Upper lobe of left lung (tissue), 6 donors: ENCODE measurements at regions not wholly inside any gene's neighbourhood (a gene's known extent, or its start where the extent isn't known, plus 50 kb on each side); places are given as distances from the start of the nearest gene placed in this dataset.

ENCODE experiments used
- ATAC-seq, 2 donors: fragments of 200-7000 bp; cut with Tn5 transposase; one replicate each; pipeline ENCODE4 v1.9.1; 2022; ENCODE audit warnings: mild to moderate bottlenecking in 2 of 2, moderate library complexity in 2 of 2; ENCODE audit not compliant: low FRiP score in 2 of 2
- DNase-seq, 2 donors: peaks; one replicate each; pipeline ENCODE4 v3.0.0-alpha.2; 2019 to 2020
- H3K27ac ChIP-seq, 4 donors: fragments of 200-600 bp; sonication (generic); one replicate each; pipeline ENCODE4 v1.5.1; 2016 to 2019
- H3K27me3 ChIP-seq, 4 donors: fragments of 200-600 bp; sonication (generic); one replicate each; pipeline ENCODE4 v1.5.1; 2017 to 2019
- H3K36me3 ChIP-seq, 4 donors: fragments of 200-600 bp; sonication (generic); one replicate each; pipeline ENCODE4 v1.5.1; 2016 to 2019
- H3K4me1 ChIP-seq, 4 donors: fragments of 200-600 bp; sonication (generic); one replicate each; pipeline ENCODE4 v1.5.1; 2018 to 2019
- H3K4me3 ChIP-seq, 4 donors: fragments of 200-600 bp; sonication (generic); one replicate each; pipeline ENCODE4 v1.5.1; 2017 to 2019; ENCODE audit warnings: mild to moderate bottlenecking in 2 of 4, moderate library complexity in 1 of 4
- H3K9me3 ChIP-seq, 4 donors: fragments of 200-600 bp; sonication (generic); one replicate each; pipeline ENCODE4 v1.5.1; 2018 to 2019
- EP300 ChIP-seq, 4 donors: sonication (generic); formaldehyde crosslinking; IDR thresholded peaks; one replicate each; pipeline ENCODE4 v1.5.1; 2017; ENCODE audit warnings: antibody characterized with exemption in 4 of 4, control low read depth in 2 of 4
- POLR2A ChIP-seq, 4 donors: fragments of 450-650 bp; IDR thresholded peaks; one replicate each; pipeline ENCODE4 v1.5.1; 2016 to 2017; ENCODE audit warnings: antibody characterized with exemption in 4 of 4, mild to moderate bottlenecking in 2 of 4
- POLR2AphosphoS5 ChIP-seq, 2 donors: sonication (generic); formaldehyde crosslinking; IDR thresholded peaks; one replicate each; pipeline ENCODE4 v1.5.1; 2017; ENCODE audit warnings: antibody characterized with exemption in 2 of 2
- WGBS, 2 donors: methylation state at CpG; one replicate each; pipeline ENCODE4 v1.1.5; 2017 to 2018; 5-methylcytosine and 5-hydroxymethylcytosine counted together
- TF ChIP-seq, protein P1 (sequence below), 6 experiments: fragments of 450-650 bp in 4 of 6; fragments of 200-600 bp in 2 of 6; sonication (generic) in 2 of 6; IDR thresholded peaks; one replicate each; pipeline ENCODE4 v1.5.1; 2016 to 2019; ENCODE audit warnings: antibody characterized with exemption in 6 of 6
- donor health status: DM: no; HTN: no; CAD: no; lungs with moderate emphysema.
- donor health status: DM: no; HTN: yes; CAD: no; lungs with severe emphysema.

DNA sequence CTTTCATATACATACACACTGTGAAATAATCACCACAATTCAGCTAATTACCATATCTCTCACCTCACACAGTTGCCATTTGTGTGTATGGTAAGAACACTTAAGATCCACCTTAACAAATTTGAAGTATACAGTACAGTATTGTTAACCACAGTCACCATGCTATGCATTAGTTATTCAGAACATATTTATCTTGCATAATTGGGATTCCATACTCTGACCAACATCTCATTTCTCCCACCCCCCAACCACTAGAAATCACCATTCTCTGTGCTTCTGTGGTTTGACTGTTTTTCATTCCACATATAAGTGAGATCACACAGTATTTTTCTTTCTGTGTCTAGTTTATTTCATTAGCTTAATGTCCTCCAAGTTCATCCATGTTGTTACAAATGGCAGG, 247.7 kb upstream of the CTNNB1 start:
- ATAC-seq: no peak
- H3K36me3 ChIP-seq: no peaks in the 10 kb centered on the region

DNA sequence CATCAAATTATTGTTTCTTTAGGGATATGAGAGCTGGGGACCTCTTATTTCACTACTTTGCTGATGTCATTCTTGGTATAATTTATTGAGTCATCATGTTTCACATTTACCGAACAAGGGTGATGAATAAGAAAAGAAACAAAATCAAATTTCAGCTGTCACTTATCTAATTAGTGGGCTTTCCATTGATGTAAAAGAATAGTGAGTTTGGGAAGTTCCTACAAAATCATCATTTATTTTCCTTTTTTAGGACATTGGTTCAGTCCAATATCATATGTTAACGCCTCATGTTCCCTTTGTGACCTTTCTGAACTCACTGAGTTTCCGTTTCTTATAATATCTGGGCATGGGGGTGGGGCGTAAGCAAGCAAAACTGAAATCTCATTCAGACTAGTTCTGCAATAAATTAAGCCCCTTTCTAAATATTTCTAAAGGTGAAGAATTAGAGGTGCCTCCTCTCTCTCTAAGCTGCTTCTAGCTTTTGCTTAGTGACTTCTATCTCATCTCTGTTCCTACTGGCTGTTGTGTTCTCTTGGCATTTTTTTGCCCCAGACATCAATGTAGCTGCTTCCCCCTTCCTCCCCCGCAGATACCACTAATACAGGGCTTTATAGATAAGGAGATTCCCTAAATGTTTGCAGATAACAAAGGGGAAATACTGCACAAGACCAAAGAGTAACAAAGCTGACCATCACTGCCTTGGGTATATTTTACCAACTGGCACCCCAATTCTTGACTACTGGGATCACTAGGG, 238.0 kb upstream of the CTNNB1 start:
- Histone ChIP-seq H3K4me3 (no peak overlapping the region), H3K27me3 (no peaks in the 10 kb centered on the region), H3K36me3 (no peaks in the 10 kb centered on the region), H3K9me3 (peaks cover 0 to 3% (median 0%) of the 10 kb centered on the region in 4 donors), H3K4me1 (no peaks in the 10 kb centered on the region), H3K27ac (no peak overlapping the region)
- DNase-seq (no peak), ATAC-seq (no peak)
- no peak for TF ChIP-seq POLR2AphosphoS5 (IDR thresholded peaks at IDR 0.05)
- no peak for TF ChIP-seq POLR2A (IDR thresholded peaks at IDR 0.05)
- TF ChIP-seq, protein P1, sequence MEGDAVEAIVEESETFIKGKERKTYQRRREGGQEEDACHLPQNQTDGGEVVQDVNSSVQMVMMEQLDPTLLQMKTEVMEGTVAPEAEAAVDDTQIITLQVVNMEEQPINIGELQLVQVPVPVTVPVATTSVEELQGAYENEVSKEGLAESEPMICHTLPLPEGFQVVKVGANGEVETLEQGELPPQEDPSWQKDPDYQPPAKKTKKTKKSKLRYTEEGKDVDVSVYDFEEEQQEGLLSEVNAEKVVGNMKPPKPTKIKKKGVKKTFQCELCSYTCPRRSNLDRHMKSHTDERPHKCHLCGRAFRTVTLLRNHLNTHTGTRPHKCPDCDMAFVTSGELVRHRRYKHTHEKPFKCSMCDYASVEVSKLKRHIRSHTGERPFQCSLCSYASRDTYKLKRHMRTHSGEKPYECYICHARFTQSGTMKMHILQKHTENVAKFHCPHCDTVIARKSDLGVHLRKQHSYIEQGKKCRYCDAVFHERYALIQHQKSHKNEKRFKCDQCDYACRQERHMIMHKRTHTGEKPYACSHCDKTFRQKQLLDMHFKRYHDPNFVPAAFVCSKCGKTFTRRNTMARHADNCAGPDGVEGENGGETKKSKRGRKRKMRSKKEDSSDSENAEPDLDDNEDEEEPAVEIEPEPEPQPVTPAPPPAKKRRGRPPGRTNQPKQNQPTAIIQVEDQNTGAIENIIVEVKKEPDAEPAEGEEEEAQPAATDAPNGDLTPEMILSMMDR (IDR thresholded peaks at IDR 0.05): no peak
- no peak for TF ChIP-seq EP300 (IDR thresholded peaks at IDR 0.05)
- 82 to 84% methylated on average over 5 of the region's 5 CpGs for WGBS, 2 donors

More for the DNA sequence above, 247.7 kb upstream of the CTNNB1 start:
- Histone ChIP-seq H3K4me3 (no peak overlapping the region), H3K9me3 (peaks cover 0 to 6% (median 2%) of the 10 kb centered on the region in 4 donors), H3K27me3 (no peaks in the 10 kb centered on the region), H3K4me1 (no peaks in the 10 kb centered on the region), H3K27ac (no peak overlapping the region)
- TF ChIP-seq POLR2A (IDR thresholded peaks at IDR 0.05) (no peak), POLR2AphosphoS5 (IDR thresholded peaks at IDR 0.05) (no peak), EP300 (IDR thresholded peaks at IDR 0.05) (no peak)
- TF ChIP-seq, protein P1 (IDR thresholded peaks at IDR 0.05): no peak
- no peak for DNase-seq

GRCh38 chr3:40962721-40963120, 236.6 kb upstream of the CTNNB1 start:
- Histone ChIP-seq H3K36me3 (no peaks in the 10 kb centered on the region), H3K4me3 (no peak overlapping the region), H3K27ac (no peak overlapping the region), H3K4me1 (no peaks in the 10 kb centered on the region), H3K9me3 (peaks cover 0 to 3% (median 0%) of the 10 kb centered on the region in 4 donors), H3K27me3 (no peaks in the 10 kb centered on the region)
- DNase-seq (no peak), ATAC-seq (no peak)
- TF ChIP-seq POLR2AphosphoS5 (IDR thresholded peaks at IDR 0.05): no peak
- TF ChIP-seq, protein P1 (IDR thresholded peaks at IDR 0.05): no peak
- no peak for TF ChIP-seq EP300 (IDR thresholded peaks at IDR 0.05)
- no peak for TF ChIP-seq POLR2A (IDR thresholded peaks at IDR 0.05)
- WGBS, 2 donors: 76 to 88% methylated on average over 2 of the region's 2 CpGs

DNA sequence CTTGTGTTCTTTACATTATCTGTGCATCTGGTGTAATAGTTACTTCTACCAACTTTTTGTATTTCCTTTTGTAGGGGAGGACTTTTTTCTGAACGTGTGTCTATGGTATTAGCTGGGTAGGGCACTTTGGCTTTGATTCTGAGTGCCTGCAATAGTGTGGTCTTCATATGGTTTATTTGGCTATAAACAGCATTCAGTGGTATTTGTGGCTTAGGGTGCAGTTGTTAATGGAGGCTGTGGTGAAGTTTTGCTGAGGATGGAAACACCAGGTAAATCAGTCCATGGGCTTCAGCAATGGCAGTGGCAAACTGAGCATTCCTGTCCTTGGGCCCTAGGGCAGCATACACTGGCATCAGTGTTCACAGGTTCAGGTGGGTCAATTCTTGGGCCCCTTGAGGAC, 230.6 kb upstream of the CTNNB1 start:
- Histone ChIP-seq H3K4me1 (peaks cover 24 to 28% (median 27%) of the 10 kb centered on the region in 4 donors), H3K9me3 (no peaks in the 10 kb centered on the region), H3K27ac (no peak overlapping the region), H3K36me3 (no peaks in the 10 kb centered on the region), H3K4me3 (no peak overlapping the region), H3K27me3 (no peaks in the 10 kb centered on the region)
- DNase-seq (no peak), ATAC-seq (no peak)
- 62 to 64% methylated on average over 1 of the region's 1 CpG for WGBS, 2 donors
- no peak for TF ChIP-seq POLR2A (IDR thresholded peaks at IDR 0.05)
- no peak for TF ChIP-seq POLR2AphosphoS5 (IDR thresholded peaks at IDR 0.05)
- TF ChIP-seq EP300 (IDR thresholded peaks at IDR 0.05): no peak
- TF ChIP-seq, protein P1 (IDR thresholded peaks at IDR 0.05): no peak

DNA sequence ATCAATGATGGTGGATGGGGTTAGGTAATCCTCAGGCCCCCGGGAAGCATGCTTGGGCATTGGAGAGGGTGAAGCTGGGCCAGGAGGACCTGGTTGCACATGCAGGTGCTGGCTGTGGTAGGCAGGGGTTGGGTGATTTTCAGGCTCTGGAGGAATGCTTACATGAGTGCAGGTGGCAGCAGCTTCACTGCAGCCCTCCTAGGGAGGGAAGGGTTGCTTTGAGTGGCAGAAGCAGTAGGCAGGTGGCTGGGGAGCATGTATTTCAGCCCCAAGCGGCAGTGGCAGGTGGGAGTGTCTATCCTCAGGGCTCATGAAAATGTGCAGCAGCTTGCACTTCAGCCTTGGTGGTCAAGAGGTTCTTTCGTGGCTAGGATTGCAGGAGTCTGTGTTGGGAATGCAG, 230.0 kb upstream of the CTNNB1 start:
- WGBS, 2 donors: 85% methylated on average over 3 of the region's 3 CpGs
- TF ChIP-seq, protein P1 (IDR thresholded peaks at IDR 0.05): no peak
- TF ChIP-seq EP300 (IDR thresholded peaks at IDR 0.05) (no peak), POLR2AphosphoS5 (IDR thresholded peaks at IDR 0.05) (no peak), POLR2A (IDR thresholded peaks at IDR 0.05) (no peak)
- Histone ChIP-seq H3K4me1 (peaks cover 24 to 28% (median 27%) of the 10 kb centered on the region in 4 donors), H3K9me3 (no peaks in the 10 kb centered on the region), H3K4me3 (no peak overlapping the region), H3K27me3 (no peaks in the 10 kb centered on the region), H3K27ac (no peak overlapping the region), H3K36me3 (no peaks in the 10 kb centered on the region)
- DNase-seq (no peak), ATAC-seq (no peak)
